Activated CD4-positive, alpha-beta T cell treated with anti-CD3 and anti-CD28 coated beads for 4 hours (primary cell): ENCODE measurements at regions not wholly inside any gene's neighbourhood (a gene's known extent, or its start where the extent isn't known, plus 50 kb on each side); places are given as distances from the start of the nearest gene placed in this dataset.

ENCODE experiments used
- DNase-seq, 2 donors: peaks; one replicate each; pipeline ENCODE4 v3.0.0-alpha.2; 2020

- DNase-seq: no peak
Observed at GRCh38 chr10:131846240-131847101, 54.3 kb upstream of the PPP2R2D start.

GRCh38 chr10:131847241-131847783 lies 53.5 kb upstream of the PPP2R2D start:
- no peak for DNase-seq

- no peak for DNase-seq
Observed at GRCh38 chr10:131848296-131848695, 52.5 kb upstream of the PPP2R2D start.

DNA sequence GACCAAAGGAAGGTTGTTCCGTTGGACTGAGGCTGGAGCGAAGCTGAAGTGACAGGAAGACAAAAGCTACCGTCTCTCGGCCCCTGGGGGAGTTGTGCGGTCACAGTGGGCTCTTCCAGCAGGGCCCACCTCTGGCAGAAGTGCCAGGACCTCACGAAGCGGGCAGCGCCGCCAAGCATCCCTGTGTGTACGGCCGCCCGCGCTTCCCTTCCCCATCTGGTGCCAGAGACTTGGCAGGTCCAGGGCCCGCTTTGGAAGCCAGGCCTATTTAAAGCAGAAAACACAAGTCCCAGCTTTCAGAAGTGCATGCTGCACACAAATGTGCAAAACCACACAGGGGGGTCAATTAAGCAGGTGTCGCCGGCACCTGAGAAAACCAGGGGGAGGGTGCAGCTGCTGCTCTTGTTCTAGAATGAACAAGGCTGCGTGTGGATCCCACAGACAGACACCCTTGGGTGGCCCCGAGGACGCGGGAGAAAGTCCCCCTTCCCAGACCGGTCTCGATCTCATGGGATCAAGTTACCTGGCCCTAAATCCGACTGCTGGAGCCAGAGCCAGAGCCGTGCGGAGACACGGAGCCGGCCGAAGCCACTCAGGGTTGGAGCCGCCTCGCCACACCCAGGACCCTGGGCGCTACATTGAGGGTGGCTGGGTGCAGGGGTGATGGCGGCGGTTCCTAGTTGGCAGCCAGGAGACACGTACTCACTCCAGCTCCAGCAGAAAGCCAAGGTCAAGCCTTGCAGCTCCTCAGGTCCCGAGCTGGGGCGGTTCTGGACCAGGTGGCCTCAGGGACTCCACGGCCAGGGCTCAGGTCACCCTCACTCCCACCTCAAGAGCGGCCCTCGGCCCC lies 51.8 kb upstream of the PPP2R2D start:
- DNase-seq: no peak

DNA sequence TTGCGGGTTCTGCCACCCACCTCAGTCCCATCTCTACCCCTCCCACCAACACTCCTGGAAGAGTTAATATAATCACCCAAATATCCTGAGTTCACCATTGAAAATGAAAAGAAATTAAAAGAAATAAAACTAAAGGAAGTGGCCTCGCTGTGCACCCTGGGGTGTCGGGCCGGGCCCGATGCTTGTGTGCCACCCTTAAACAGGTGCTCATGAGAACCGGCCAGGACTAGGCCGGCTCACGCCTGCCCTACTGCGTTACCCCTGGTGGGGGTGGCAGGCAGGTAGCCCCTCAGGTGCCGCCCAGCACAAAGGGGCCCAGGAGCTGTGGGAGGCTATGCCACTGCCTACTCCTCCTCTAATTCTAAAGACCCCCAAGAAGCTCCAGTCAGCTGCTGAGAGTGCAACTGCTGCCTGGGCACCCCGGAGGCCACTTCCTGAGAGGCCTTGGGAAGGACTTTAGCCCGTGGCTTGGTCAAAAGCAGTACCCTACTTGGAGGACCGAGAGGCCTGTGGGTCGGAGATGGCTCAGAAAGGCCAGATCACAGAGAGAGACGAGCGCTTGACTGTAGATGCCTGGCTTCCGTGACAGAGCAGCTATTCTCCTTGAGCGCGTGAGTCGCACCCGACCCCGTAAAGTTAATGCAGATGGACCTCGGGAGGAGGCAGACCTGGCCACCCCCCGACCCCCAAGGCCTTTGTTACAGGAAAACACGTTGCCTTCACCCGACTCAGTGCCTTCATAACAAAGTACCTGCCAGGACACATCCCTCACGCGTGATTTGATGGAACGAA lies 51.0 kb upstream of the PPP2R2D start:
- no peak for DNase-seq

DNA sequence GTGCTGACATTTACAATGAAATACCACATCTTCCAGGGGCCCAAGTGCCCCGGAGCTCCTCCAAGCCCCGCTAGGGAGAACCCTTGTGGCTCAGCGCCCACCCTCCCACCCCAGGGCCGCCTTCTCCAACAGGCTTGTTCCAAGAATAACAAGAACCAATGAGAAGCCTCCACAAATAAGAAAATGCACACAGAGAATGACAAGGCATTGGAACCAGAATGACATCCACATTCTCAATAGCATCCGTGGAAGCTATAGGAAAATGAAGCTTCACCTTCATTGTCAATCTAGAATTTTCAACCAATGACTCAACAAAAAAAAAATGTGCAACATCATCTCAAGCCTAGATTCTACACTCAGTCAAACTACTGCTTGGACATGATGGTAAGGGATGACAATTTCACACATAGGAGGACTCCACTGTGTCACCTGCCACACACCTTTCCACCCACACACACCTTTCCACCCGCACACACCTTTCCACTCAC lies 50.4 kb upstream of the PPP2R2D start:
- no peak for DNase-seq
